Activated CD4-positive, alpha-beta T cell treated with anti-CD3 and anti-CD28 coated beads for 4 hours (primary cell): ENCODE measurements at regions not wholly inside any gene's neighbourhood (a gene's known extent, or its start where the extent isn't known, plus 50 kb on each side); places are given as distances from the start of the nearest gene placed in this dataset.

ENCODE experiments used
- DNase-seq, 2 donors: peaks; one replicate each; pipeline ENCODE4 v3.0.0-alpha.2; 2020

DNA sequence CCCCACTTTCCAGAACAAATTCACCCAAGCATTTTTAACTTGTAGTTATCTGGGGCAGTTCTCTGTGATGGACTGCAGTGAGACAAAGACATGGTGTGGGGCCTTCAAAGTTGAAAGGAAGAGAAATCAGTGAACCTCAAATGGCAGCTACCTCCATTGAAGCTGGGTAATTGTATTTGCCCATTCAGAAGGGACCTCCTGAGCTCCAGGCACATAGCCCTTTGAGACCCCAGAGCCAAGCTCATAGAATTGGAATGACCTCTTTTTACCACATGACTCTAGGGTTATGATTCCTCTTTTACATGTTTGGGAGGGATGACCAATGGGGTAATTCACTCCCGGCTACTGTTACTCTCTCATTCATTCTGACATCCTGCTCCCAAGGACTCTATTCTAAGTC, 368.4 kb upstream of the ITGA1 start:
- no peak for DNase-seq

DNA sequence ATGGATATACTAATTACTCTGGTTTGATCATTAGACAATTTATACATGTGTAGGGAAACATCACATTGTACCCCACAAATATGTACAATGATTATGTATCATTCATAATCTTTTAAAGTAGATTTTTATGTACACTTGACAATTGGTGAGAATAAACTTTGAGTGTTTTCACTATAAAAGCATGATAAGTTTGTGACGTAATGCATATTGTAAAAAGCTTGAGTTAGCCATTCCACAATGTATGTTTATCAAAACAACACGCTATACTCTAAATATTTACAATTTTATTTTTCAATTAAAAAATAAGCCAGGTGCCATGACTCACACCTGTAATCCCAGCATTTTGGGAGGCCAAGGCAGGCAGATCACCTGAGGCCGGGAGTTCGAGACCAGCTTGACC, 360.1 kb upstream of the ITGA1 start:
- DNase-seq: no peak

DNA sequence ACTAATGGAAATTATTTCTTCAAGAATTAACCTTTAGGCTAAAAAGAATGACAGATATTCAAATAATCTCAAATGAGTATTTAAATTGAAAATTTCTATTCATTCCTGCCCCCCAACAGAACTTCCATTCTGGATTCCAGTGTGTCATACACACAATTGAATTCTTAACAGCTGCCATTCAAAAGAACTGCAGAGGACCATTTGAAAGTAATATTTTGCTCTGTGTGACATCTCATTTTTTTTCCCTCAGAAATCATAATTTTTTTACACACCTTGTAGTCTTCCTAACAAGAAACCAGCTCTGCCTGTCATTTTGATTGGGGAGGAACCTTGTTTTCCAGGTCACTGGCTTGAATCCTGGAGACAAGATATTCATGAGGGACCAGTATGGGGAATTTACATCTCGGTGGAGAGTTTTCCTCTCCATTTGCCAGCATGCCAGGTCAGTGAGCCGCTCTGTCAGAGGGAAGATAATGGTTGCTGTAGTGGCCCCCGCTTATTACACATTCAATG, 358.7 kb upstream of the ITGA1 start:
- no peak for DNase-seq

DNA sequence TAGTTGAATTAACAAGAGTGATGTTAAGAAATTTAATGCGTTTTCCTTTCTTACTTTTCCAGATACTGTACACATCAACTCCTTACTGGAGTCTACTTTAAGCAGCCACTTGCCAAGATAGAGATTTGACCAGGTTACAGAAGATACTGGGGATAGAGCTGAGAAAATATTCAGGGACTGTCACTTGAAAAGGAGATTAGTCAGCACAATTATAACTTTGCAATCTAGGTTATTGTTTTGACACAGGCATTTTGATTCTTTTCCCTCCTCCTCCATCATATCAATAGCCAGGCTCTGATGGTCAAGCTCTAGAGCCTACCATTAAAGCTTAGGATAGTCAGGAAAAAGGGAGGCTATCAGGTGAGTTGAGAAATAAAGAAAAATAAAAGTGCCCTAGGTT, 345.9 kb upstream of the ITGA1 start:
- no peak for DNase-seq

DNA sequence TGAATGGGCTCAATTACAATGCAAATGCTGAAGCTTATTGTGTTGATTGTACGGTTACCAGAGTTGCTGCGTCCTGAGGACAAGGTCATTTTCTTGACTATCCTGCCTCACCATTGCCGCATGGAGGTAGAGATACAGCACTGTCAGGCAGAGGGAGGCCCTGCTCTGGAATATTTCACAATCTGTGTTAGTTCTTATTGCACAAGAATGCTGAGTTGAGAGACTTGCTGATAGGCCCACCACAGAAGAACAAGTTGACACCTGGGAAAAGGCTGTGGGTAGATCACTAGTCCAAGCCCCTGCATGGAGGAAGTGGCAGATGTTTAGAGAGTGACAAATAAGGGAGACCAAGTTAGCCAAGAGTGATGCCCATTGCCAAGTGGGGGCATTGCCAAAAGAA, 344.5 kb upstream of the ITGA1 start:
- no peak for DNase-seq

DNA sequence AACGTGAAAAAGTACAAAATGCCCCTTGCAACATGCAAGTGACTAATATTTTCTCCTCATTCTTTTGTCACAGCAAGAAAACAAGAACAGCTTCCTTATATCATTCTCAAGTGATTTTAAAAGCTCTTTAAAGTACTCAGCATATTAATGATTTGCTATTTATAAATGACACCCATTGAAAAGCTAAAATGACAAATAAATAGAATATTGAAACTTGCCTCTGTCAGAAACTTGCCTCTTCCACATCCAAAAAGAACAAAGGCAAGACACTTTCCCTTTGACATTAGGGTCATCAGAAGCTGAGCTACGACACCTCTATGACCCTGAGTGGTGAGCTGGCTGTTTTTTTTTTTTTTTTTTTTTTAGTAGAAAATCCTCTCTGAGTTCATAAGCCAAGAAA, 339.6 kb upstream of the ITGA1 start:
- no peak for DNase-seq

DNA sequence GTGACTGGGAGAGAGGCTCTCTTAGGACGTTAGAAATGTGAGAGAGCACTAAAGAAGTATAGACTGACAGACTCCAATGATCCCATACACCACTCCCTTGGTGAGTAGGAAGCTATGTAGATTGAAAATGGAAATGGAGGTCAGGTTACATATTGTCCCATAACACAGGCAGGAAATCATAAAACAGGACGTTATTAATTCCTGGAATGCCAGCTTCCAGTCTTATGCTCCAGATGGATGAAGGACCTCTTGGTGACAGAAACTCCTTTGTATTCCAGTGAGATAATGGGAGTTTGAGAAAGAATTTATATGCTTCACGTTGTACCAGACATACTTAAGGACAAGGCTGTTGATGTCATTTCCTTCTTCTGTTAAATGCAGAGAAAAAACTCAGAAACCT, 338.2 kb upstream of the ITGA1 start:
- DNase-seq: no peak

DNA sequence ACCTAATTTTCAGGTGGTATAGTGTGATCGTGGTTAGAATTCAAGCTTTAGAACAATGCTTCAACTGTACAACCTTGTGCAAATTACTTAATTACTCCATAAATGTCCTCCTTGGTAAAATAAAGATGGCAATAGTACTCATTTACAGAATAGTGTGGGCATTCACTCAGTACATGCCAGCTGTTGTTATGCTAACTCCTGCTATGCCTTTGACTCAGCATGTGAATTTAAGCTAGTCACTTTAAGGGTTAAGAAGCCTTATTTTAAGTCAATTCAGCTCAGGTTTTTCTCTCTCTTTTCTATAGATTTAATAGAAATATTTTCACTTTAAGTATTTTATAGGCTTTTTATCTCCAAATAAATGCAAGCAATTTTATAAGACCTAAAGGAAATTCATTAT, 335.6 kb upstream of the ITGA1 start:
- no peak for DNase-seq

DNA sequence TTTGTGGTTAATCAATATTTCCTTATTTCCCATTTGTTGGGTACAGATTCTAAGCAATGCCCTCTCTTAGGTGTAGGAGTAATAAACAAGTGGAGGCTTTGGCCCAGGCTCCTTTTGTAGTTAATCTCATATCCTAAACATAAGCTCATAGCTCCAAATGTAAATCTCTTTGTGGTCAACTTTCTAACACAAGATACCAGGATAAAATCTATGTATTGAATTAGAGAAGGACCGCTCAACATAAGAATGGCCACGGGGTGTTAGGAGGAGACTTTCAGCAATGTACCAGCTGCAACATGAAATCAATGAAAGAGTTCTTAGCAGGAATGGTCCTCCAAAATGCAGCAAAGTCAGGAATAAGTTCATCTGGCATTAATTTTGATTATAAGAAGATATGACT, 334.5 kb upstream of the ITGA1 start:
- no peak for DNase-seq

DNA sequence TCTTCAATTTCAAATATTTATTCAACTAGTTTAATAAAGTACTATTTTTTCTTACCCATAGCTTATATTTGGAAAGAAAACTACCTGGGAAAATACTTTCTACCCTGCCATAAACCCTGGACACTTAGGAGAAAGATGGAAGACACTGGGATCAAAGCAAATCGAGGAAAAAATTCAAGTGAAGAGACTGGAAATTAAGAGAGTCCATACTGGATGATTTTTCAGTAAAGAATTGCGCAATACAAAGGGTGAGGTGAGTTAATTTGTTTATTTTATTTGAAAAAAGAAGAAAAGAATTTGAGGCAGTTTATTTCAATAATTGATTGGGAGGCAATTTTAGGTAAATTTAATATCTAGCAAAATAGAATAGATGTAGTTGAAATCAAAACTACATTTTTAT, 331.8 kb upstream of the ITGA1 start:
- DNase-seq: no peak

DNA sequence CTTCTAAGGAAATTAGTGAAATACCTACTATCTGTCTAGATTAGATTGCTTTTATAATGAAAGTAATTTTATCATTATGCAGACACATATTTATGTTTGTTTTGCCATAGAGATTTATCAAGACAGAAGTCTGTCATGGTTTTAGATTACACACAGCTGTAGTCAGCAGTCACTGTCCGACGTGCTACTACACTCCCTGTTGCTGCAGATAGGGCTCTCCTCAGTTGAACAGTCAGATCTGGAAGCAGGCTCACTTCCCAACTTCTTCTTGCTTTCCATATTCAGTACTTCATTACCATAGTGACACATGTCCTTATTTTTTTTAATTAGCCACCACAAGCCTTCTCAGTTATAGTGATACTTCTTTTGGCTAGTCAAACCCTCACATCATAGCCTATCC, 329.9 kb upstream of the ITGA1 start:
- no peak for DNase-seq

DNA sequence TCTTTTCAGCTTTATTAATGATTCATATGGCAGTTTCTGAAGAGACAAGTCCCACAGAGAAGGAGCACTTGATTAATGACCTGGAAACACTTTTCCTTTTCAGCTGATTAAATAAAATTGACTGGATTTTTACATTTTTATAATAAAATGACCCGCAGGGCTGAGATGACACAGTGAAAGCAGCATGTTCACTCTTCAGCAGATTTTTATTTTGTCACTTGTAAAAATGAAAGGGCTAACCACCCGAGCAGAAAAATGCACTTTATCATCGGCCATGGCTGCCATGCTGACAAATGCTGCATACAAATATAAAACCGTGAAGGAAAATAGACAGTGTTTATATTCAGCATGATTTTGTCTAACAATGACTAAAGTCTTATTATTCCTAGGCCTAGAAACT, 321.6 kb upstream of the ITGA1 start:
- no peak for DNase-seq

DNA sequence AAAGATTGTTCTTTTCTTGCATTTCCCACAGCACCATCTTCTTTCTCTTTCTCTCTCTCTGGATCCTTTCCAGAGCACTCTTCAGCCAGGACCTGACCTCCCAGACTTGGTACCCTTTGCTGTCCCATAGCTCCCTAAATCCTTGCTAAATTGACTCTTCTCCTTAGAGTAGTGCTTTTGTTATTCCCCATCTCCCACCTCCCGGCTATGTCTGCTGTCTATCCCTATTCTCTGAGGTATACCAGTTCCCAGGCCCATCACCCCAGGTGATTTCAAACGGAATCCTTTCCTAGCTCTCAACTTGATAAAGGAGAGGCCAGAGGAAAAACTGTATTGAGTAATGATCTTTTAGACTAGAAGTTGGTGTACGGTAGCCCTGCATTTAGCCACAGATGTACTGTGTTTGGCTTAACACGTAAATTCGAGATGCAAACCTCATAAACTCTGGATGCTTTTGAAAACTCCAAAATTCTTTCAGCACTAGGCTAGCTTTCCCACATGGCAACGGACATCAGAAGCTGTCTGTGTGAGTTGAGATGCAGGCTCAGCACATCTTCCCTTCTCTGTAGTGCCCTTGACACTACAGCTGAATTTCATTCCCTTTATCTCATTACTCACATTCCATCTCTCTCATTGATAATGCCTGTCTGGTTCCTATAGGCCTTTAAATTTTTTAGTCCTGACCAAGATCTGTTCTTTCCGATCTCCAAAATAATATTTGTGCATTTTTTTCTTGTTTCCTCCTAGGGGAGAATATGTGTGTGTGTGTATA, 320.8 kb upstream of the ITGA1 start:
- no peak for DNase-seq

DNA sequence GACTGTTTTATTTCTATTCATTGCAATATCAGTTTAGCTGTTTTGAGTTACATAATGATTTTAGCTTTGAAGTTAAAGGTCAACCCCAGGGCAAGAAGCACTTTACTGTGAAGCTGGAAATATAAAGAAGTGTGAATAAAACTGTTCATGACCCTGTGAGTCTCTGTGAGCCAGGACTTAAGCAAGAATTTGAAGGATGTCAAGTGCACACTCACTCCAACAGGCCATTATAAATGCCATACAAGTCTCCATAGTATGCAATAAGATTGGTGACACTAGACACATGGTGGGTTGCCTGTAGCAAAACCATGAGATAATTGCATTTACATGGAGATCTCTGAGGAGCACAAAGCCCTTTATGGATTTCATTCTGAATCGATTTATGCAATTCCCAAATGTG, 318.7 kb upstream of the ITGA1 start:
- DNase-seq: no peak

DNA sequence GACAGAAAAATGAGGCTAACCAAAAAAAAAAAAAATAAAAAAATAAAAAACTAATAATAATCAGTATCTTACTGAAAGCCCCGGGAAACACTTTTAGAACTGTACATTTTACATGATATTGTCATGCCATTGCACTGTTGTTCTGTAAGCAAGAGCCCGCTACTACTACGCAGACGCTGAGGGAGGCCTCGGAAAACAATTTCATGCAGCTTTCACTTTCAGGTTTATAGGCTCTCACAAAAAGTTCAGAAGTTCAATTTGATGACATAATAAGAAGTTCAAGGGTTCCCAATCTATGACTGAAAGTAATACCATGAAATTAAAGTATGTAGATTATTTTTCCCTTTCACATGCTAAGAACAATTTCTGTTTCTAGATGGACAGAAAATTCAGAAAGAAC, 318.3 kb upstream of the ITGA1 start:
- DNase-seq: peak in 1 of 2 donors; percentile 3

DNA sequence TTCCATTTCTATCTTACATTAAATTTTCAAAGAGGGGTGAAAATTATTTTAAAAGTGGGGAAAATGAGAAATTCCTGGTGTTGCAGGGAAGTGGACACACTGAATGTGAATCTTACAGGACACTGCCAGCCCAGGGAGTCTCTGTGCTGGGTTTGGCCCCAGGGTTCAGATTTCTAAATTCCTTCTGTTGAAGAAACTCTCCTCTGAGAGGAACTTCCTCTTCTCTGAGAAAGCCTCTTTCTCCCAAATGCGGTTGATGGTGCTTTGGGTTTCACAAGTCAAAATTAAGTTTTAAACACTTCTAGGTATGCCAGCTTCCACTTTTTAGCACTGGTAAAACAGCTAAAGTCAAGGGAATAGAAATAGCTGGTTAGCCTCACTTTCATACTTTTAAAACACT, 317.9 kb upstream of the ITGA1 start:
- DNase-seq: no peak

DNA sequence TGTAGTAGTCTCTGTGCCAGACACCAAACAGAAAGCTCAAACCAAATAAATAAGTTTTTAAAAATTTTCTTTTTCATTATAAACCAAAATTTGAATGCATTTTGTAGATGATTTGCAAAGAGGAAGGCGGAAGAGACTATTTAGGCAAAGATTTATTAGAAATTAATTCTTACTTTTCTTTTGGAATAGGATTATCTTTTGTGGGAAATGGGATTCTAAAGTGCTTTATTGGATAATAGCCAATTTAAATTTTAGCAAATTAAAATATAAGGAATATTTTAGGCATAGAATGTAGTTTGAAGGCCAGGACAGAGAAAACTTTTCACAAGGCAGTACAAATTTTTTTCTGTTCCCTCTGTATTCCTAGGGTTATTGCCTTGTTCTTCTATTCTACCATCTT, 311.4 kb upstream of the ITGA1 start:
- DNase-seq: no peak

DNA sequence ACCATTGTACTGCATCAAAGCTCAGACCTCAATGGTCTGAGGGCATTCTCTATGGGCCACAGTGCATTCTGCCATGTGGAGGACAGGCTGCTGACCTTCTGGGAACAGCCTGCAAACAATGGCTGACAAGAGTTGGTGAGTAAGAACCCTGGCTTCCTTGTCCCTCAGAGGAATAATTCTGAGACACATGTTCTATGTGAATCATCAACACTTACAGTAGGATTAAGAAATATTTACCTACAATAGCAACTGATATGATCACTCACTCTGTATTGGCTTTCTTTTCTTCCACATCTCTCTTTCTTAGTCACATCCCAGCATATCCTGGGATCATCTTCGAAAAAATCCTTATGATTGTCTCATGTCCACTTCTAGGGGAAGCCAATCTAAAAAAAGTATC, 306.5 kb upstream of the ITGA1 start:
- DNase-seq: no peak

DNA sequence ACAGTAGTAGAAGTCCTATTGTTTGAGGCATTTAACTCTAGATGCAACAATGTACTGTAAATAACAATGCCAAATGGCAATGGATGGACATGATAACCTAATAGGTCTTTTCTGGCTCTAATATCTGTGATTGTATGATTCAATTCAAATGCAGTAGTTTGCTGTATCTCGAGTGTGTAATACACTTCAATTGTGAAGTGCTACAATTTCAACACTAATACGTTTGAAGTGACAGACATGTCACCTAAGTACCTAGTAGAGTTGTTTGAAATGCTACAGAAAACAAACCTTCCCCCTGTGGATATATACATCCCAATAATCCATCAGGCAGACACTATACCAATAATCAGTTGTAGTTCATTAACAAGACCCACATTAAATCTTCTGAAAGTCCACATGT, 305.9 kb upstream of the ITGA1 start:
- no peak for DNase-seq

DNA sequence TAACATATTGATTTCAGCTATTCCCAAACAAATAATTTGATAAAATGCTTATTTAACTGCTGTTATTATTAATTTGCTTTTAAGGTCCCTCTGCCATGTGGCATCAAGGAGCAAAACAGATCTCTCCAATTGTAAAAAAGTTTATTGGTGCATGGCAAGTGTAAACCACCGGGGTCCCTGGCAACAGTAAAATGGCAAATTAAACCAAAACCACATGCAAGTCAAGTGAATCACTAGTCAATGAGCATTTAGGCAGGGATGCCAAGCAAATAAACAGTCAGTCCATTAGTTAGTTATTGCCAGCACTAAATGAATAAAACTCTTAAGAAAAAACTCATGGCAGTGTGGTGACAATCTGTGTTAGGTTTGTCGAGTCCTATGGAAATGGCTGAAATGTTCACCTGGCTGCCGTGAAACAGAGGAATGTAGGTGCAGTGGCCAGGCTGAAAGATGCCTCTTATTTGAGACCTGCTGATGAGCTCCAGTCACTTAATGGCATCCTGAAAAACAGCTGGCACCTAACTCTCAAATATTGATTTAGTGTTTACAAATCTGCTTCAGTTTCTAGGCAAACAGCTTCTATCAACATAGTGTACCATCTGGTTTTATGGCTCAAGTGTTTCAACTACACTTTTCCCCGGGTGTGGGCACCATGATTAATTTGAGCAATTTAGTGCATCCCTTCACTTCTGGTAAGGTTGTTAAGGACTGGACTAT, 296.5 kb upstream of the ITGA1 start:
- DNase-seq: no peak

DNA sequence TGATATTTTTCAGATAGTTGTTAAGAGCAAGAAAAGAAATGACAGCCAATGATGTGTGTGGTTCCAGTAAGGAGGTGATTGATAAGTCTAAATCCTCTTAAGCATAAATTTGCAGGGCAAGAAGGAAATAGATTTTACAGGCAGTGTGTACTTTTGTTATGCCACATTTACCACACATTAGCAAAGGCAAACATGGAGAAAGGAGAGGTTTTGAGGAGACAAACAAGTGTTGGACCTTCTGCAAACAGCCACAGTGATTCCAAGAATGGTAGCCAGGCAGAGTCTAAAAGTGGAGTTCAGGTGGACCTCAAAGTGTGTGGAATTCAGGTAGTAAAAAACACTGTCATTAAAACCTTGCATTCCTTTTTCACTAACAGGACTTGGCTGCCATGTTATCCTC, 295.9 kb upstream of the ITGA1 start:
- DNase-seq: no peak

DNA sequence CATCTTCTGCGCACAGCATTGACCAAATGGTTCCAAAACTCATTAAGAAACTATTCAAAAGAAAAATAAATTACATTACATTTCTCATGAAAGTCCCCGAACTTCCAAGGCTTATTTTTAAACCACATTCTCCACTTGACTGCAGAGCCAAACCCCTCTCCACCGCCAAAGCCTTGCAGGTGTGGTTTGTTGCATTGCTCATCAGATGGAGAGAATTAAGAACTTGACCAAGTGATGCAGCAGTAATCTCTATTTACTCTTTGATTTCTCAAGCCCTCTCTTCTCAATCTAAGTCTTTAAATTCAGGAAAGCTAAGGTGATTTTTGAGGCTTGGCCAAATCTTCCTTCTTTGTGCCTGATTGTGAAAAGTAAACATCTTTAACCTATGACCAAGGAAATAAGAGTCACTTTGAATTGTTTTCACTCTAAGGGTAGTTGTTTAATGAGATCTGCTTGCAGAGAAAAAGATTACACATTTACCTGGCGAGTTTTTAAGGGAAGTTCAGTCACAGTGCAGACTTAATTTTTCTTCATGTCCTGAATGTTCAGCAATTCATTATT, 290.5 kb upstream of the ITGA1 start:
- no peak for DNase-seq

DNA sequence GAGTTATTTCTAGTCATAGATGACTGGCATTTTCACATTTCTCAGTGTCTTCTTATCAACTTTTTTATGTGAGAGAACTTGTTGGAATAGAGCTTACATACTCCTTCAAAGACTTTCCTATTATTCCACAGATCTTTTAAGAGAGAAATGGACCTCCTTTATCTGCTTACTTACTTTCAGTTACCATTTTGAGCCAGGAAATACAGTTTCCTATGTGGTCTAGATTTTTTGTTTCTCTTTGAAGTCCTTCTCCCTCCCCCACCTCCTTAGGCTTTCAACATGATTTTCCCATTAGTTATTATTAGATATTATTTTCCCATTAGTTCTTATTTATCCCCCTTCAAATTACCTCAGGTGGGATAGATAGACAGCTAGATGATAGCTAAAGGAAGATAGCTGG, 289.1 kb upstream of the ITGA1 start:
- DNase-seq: no peak

DNA sequence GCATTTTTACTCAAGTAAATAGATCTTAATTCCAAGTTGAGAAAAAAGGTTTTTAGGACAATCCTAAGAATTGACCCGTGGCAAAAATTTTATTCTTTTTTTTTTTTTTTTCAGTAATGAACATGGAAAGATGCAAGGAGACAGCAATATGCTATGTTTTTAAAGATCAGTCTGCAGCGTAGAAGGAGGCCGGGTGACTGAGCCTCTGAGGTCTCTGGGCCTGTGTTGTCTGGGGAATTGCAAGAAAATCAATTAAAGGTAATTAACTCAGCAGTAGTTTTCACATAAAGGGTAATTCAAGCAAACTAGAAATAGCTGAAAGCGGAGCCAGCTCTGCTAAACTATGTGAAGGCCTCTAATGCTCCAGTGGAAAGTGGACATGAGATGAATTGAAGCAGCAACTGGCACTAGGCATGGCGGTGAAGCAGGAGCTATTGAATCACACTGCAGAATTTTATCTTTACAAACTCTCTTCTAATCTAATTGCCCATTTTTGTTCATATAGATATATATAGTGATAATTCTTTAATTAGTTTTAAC, 285.2 kb upstream of the ITGA1 start:
- no peak for DNase-seq
